GM12875 (cell line): ENCODE measurements at regions not wholly inside any gene's neighbourhood (a gene's known extent, or its start where the extent isn't known, plus 50 kb on each side); places are given as distances from the start of the nearest gene placed in this dataset.

Source experiments
- H3K4me3 ChIP-seq: one replicate; pipeline ENCODE4 v1.5.1; 2011; ENCODE audit warnings: low read depth, low read length, control low read depth
- TF ChIP-seq, protein P1 (sequence below): IDR thresholded peaks from 2 replicates; pipeline ENCODE4 v1.5.1; 2011; ENCODE audit warnings: low read depth, mild to moderate bottlenecking, control low read depth, inconsistent platforms, low read length, moderate library complexity, borderline replicate concordance; ENCODE audit not compliant: insufficient read depth

GRCh38 chr1:200474633-200475032 lies 64.8 kb upstream of the ZNF281 start:
- TF ChIP-seq, protein P1, sequence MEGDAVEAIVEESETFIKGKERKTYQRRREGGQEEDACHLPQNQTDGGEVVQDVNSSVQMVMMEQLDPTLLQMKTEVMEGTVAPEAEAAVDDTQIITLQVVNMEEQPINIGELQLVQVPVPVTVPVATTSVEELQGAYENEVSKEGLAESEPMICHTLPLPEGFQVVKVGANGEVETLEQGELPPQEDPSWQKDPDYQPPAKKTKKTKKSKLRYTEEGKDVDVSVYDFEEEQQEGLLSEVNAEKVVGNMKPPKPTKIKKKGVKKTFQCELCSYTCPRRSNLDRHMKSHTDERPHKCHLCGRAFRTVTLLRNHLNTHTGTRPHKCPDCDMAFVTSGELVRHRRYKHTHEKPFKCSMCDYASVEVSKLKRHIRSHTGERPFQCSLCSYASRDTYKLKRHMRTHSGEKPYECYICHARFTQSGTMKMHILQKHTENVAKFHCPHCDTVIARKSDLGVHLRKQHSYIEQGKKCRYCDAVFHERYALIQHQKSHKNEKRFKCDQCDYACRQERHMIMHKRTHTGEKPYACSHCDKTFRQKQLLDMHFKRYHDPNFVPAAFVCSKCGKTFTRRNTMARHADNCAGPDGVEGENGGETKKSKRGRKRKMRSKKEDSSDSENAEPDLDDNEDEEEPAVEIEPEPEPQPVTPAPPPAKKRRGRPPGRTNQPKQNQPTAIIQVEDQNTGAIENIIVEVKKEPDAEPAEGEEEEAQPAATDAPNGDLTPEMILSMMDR, result no peak
- no peak overlapping the region for H3K4me3 ChIP-seq

- H3K4me3 ChIP-seq, result no peak overlapping the region
- TF ChIP-seq, protein P1, result no peak
Observed at GRCh38 chr1:200473698-200474371, 64.0 kb upstream of the ZNF281 start.

GRCh38 chr1:200471739-200472138 lies 61.9 kb upstream of the ZNF281 start:
- TF ChIP-seq, protein P1, result no peak
- H3K4me3 ChIP-seq, result no peak overlapping the region

DNA sequence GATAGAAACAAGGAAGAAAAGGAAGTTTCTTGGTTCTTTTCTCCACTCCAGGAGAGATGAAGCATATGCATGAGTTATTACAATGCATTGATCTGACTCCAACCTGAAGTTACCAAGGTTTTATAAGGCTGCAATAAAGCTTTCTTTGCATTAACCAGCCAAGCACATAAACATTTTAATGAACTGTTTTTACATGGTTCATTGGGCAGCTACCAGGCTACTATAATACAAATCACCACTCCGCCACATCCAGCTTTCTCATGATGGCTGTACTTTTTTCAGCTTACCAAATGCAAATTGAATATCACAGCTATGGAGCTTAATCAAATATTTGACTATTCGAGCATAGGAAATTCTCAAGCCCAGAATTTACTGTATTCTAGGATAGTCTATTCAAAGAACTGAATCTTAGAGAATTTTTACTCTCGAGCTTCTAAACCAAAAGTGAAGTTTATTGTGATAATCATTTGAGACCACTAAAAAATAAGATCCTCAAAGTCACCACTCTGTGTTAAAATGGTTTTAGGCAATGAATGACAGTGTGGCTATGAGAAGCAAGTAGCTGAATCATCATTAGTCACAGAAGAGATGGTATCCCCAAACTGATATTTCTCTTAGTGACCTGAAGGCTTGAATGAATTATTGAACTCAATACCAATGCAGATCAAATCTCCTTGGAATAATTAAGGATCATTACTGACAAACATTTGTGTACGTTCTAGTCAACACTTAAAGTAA lies 58.6 kb upstream of the ZNF281 start:
- no peak overlapping the region for H3K4me3 ChIP-seq
- TF ChIP-seq, protein P1, result no peak

DNA sequence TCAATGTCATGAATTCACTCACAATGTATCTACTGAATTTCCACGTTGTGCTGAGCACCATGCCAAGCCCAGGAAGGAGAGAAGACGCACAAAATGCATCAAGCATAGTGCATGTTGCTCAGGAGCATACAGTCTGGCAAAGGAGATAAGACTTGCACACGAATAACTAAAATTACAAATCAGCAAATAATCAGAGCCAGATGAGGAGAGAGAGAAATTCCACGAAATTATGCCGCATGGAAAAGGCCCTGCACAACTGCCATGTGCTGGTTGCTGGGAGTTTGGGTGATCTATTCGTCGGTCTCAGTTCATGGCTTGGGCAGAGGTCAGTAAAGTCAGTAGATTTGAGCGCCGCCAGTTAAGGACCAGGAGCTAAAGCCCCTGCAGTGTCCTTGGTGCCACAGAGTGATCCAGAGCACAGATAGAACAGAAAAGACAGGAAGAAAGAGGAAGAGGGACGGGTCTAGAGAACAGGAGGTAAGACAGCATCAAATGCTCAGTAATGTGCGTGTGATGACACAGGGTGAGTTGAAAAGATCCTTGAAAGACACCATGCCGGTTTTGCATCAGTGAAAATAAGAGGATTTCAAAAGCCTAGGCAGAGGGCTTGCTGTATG lies 55.1 kb upstream of the ZNF281 start:
- no peak overlapping the region for H3K4me3 ChIP-seq
- TF ChIP-seq, protein P1, result no peak
